ENCODE measurements at regions not wholly inside any gene's neighbourhood (a gene's known extent, or its start where the extent isn't known, plus 50 kb on each side); places are given as distances from the start of the nearest gene placed in this dataset.
A peak's percentile ranks its signal among the peaks of the same experiment; 100 is the strongest.

GRCh38 chr13:82698383-82698782 lies 1183.9 kb downstream of the SLITRK1 start:
- no peak for DNase-seq (ENCODE audit: low spot score)

- no peak for DNase-seq (ENCODE audit: low spot score)
These were observed 1188.7 kb downstream of the SLITRK1 start for GRCh38 chr13:82693607-82694006.

GRCh38 chr13:82688400-82688994 lies 1193.8 kb downstream of the SLITRK1 start:
- DNase-seq (ENCODE audit: low spot score) = peak; percentile 6

- DNase-seq (ENCODE audit: low spot score) = no peak
These were observed 1194.4 kb downstream of the SLITRK1 start for GRCh38 chr13:82687884-82688283.

GRCh38 chr13:82681535-82681934 lies 1200.7 kb downstream of the SLITRK1 start:
- no peak for DNase-seq (ENCODE audit: low spot score)

- DNase-seq (ENCODE audit: low spot score) = no peak
These were observed 1204.2 kb downstream of the SLITRK1 start for GRCh38 chr13:82678052-82678451.

GRCh38 chr13:82675024-82675423 lies 1207.2 kb downstream of the SLITRK1 start:
- no peak for DNase-seq (ENCODE audit: low spot score)

- DNase-seq (ENCODE audit: low spot score) = no peak
These were observed 1207.7 kb downstream of the SLITRK1 start for GRCh38 chr13:82674546-82674945.

- no peak for DNase-seq (ENCODE audit: low spot score)
These were observed 1210.0 kb downstream of the SLITRK1 start for GRCh38 chr13:82672248-82672647.

- DNase-seq (ENCODE audit: low spot score) = no peak
These were observed 1218.1 kb downstream of the SLITRK1 start for GRCh38 chr13:82664183-82664582.

GRCh38 chr13:82661126-82661525 lies 1221.1 kb downstream of the SLITRK1 start:
- no peak for DNase-seq (ENCODE audit: low spot score)

- no peak for DNase-seq (ENCODE audit: low spot score)
These were observed 1223.5 kb downstream of the SLITRK1 start for GRCh38 chr13:82658811-82659210.

- no peak for DNase-seq (ENCODE audit: low spot score)
These were observed 1224.8 kb downstream of the SLITRK1 start for GRCh38 chr13:82657471-82657870.

- DNase-seq (ENCODE audit: low spot score) = no peak
These were observed 1227.1 kb downstream of the SLITRK1 start for GRCh38 chr13:82654861-82655855.

- DNase-seq (ENCODE audit: low spot score) = no peak
These were observed 1228.1 kb downstream of the SLITRK1 start for GRCh38 chr13:82654143-82654542.

- no peak for DNase-seq (ENCODE audit: low spot score)
These were observed 1234.7 kb downstream of the SLITRK1 start for GRCh38 chr13:82647540-82647939.

- DNase-seq (ENCODE audit: low spot score) = no peak
These were observed 1246.2 kb downstream of the SLITRK1 start for GRCh38 chr13:82636119-82636518.

GRCh38 chr13:82634946-82635345 lies 1247.3 kb downstream of the SLITRK1 start:
- no peak for DNase-seq (ENCODE audit: low spot score)

- DNase-seq (ENCODE audit: low spot score) = no peak
These were observed 1255.1 kb downstream of the SLITRK1 start for GRCh38 chr13:82627183-82627582.

- DNase-seq (ENCODE audit: low spot score) = no peak
These were observed 1256.6 kb downstream of the SLITRK1 start for GRCh38 chr13:82625717-82626116.

- DNase-seq (ENCODE audit: low spot score) = no peak
These were observed 1267.2 kb downstream of the SLITRK1 start for GRCh38 chr13:82615043-82615442.

GRCh38 chr13:82614086-82614485 lies 1268.2 kb downstream of the SLITRK1 start:
- DNase-seq (ENCODE audit: low spot score) = no peak

- no peak for DNase-seq (ENCODE audit: low spot score)
These were observed 1276.3 kb downstream of the SLITRK1 start for GRCh38 chr13:82606008-82606407.
